ENCODE measurements at regions not wholly inside any gene's neighbourhood (a gene's known extent, or its start where the extent isn't known, plus 50 kb on each side); places are given as distances from the start of the nearest gene placed in this dataset.

GRCh38 chr13:112188298-112188610 lies 121.3 kb downstream of the SOX1 start:
- TF ChIP-seq CTCF (IDR thresholded peaks at IDR 0.05) (no peak), POLR2AphosphoS5 (IDR thresholded peaks at IDR 0.05; ENCODE audit: insufficient read depth in 1 of 2, low read depth in 1 of 2) (no peak)
